HG03432 (cell line): ENCODE measurements at regions not wholly inside any gene's neighbourhood (a gene's known extent, or its start where the extent isn't known, plus 50 kb on each side); places are given as distances from the start of the nearest gene placed in this dataset.
"Not testable (repeated sequence)": the region's sequence is repeated elsewhere in the genome, so short reads cannot be mapped to it uniquely, and the experiment has no call there.

Source experiments
- ATAC-seq: cut with Tn5 transposase; IDR thresholded peaks from one replicate; pipeline ENCODE4 v1.9.1; 2021; ENCODE audit warnings: mild to moderate bottlenecking, moderate library complexity; ENCODE audit not compliant: unreplicated experiment

- ATAC-seq = no peak
These were observed 1300.8 kb upstream of the B3GALT2 start for GRCh38 chr1:194487172-194487571.

GRCh38 chr1:194485432-194485831, 1299.0 kb upstream of the B3GALT2 start:
- ATAC-seq = no peak

GRCh38 chr1:194478731-194479130, 1292.3 kb upstream of the B3GALT2 start:
- ATAC-seq = no peak

- ATAC-seq = peak; percentile 97
These were observed 1291.5 kb upstream of the B3GALT2 start for GRCh38 chr1:194477908-194478307.

- no peak for ATAC-seq
These were observed 1290.5 kb upstream of the B3GALT2 start for GRCh38 chr1:194476872-194477271.

GRCh38 chr1:194476351-194476750, 1289.9 kb upstream of the B3GALT2 start:
- no peak for ATAC-seq

GRCh38 chr1:194474701-194475100, 1288.3 kb upstream of the B3GALT2 start:
- ATAC-seq = no peak

GRCh38 chr1:194473766-194474165, 1287.4 kb upstream of the B3GALT2 start:
- no peak for ATAC-seq

- no peak for ATAC-seq
These were observed 1282.9 kb upstream of the B3GALT2 start for GRCh38 chr1:194469282-194469681.

GRCh38 chr1:194466706-194467105, 1280.3 kb upstream of the B3GALT2 start:
- no peak for ATAC-seq

- ATAC-seq = no peak
These were observed 1261.2 kb upstream of the B3GALT2 start for GRCh38 chr1:194447636-194448035.

- ATAC-seq = no peak
These were observed 1258.8 kb upstream of the B3GALT2 start for GRCh38 chr1:194445244-194445643.

- ATAC-seq = no peak
These were observed 1256.6 kb upstream of the B3GALT2 start for GRCh38 chr1:194442901-194443575.

GRCh38 chr1:194437135-194437534, 1250.7 kb upstream of the B3GALT2 start:
- no peak for ATAC-seq

- ATAC-seq = no peak
These were observed 1244.7 kb upstream of the B3GALT2 start for GRCh38 chr1:194431121-194431520.

- ATAC-seq = no peak
These were observed 1234.3 kb upstream of the B3GALT2 start for GRCh38 chr1:194420706-194421105.

GRCh38 chr1:194419721-194420120, 1233.3 kb upstream of the B3GALT2 start:
- no peak for ATAC-seq

- ATAC-seq = no peak
These were observed 1224.3 kb upstream of the B3GALT2 start for GRCh38 chr1:194410756-194411155.

- ATAC-seq = not testable (repeated sequence)
These were observed 1220.8 kb upstream of the B3GALT2 start for GRCh38 chr1:194407238-194407637.

- no peak for ATAC-seq
These were observed 1208.3 kb upstream of the B3GALT2 start for GRCh38 chr1:194394676-194395075.

- no peak for ATAC-seq
These were observed 1201.1 kb upstream of the B3GALT2 start for GRCh38 chr1:194387531-194387930.

- ATAC-seq = no peak
These were observed 1192.1 kb upstream of the B3GALT2 start for GRCh38 chr1:194378517-194378916.

GRCh38 chr1:194374649-194375048, 1188.2 kb upstream of the B3GALT2 start:
- ATAC-seq = no peak
